Endothelial cell (in vitro differentiated cells): ENCODE measurements at regions not wholly inside any gene's neighbourhood (a gene's known extent, or its start where the extent isn't known, plus 50 kb on each side); places are given as distances from the start of the nearest gene placed in this dataset.
"Not testable (repeated sequence)": the region's sequence is repeated elsewhere in the genome, so short reads cannot be mapped to it uniquely, and the experiment has no call there.

Experiments
- DNase-seq: peaks from one replicate; pipeline ENCODE4 v3.0.0; 2021; ENCODE audit warnings: low spot score
- H3K27ac Mint-ChIP-seq: one replicate; pipeline ENCODE4 v1.8.0; 2021; ENCODE audit warnings: mixed read lengths, inconsistent platforms; ENCODE audit not compliant: unreplicated experiment
- H3K27me3 Mint-ChIP-seq: one replicate; pipeline ENCODE4 v1.8.0; 2021; ENCODE audit warnings: mild to moderate bottlenecking, moderate library complexity, mixed read lengths, inconsistent platforms; ENCODE audit not compliant: unreplicated experiment
- H3K36me3 Mint-ChIP-seq: one replicate; pipeline ENCODE4 v1.8.0; 2021; ENCODE audit warnings: mild to moderate bottlenecking, low read depth, mixed read lengths, inconsistent platforms; ENCODE audit not compliant: unreplicated experiment
- H3K4me1 Mint-ChIP-seq: one replicate; pipeline ENCODE4 v1.8.0; 2021; ENCODE audit warnings: mild to moderate bottlenecking, mixed read lengths, inconsistent platforms; ENCODE audit not compliant: unreplicated experiment
- H3K4me3 Mint-ChIP-seq: one replicate; pipeline ENCODE4 v1.8.0; 2021; ENCODE audit warnings: mild to moderate bottlenecking, mixed read lengths, inconsistent platforms; ENCODE audit not compliant: unreplicated experiment
- H3K9me3 Mint-ChIP-seq: one replicate; pipeline ENCODE4 v1.8.0; 2021; ENCODE audit warnings: mixed read lengths, inconsistent platforms; ENCODE audit not compliant: unreplicated experiment
- TF ChIP-seq, protein P1 (sequence below): fragments of 200-600 bp; sonication (generic); IDR thresholded peaks from one replicate; pipeline ENCODE4 v1.5.0; 2021; ENCODE audit warnings: antibody characterized with exemption; ENCODE audit not compliant: unreplicated experiment

DNA sequence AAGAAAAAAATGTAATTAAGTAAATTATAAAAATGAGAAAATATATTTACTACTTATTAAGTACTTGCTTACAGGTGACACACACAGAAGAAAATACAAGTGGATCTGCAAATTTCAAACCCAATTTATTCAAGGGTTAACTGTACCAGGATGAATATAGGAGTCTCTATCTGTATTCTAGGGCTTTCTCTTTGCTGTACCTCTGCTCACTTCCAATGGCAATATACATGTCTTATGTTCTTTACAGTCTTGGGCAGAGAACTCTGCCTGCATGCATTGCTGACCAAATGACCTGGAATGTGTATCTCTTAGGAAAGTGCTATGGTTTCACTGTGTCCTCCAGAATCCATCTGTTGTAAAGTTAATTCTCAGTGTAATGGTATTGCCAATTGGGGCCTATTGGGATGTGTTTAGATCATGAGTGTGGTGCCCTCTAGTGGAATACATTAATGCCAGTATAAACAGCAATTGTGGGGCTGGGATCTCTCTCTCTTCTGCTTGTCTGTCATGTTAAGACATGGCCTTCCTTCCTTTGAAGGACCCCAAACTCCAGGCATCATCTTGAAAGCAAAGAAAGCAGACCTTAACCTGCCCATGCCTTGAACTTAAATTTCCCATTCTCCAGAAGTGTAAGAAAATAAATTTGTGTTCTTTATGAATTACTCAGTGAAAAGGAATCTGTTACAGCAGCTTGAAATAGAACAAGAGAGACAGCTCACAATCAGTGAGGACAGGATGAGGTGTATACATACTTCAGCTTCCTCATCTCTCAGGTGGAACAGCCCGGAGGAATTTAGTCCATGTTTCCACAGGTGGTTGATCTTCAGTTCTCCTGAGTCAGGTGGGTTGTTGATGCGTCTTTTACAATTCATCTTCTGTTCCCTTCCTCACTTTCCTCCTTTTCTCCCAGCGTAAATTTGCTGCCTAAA lies 356.9 kb downstream of the RPIA start:
- H3K36me3 Mint-ChIP-seq, H3K27me3 Mint-ChIP-seq, H3K4me3 Mint-ChIP-seq, H3K27ac Mint-ChIP-seq, H3K4me1 Mint-ChIP-seq, H3K9me3 Mint-ChIP-seq: not testable (repeated sequence)
- TF ChIP-seq, protein P1, sequence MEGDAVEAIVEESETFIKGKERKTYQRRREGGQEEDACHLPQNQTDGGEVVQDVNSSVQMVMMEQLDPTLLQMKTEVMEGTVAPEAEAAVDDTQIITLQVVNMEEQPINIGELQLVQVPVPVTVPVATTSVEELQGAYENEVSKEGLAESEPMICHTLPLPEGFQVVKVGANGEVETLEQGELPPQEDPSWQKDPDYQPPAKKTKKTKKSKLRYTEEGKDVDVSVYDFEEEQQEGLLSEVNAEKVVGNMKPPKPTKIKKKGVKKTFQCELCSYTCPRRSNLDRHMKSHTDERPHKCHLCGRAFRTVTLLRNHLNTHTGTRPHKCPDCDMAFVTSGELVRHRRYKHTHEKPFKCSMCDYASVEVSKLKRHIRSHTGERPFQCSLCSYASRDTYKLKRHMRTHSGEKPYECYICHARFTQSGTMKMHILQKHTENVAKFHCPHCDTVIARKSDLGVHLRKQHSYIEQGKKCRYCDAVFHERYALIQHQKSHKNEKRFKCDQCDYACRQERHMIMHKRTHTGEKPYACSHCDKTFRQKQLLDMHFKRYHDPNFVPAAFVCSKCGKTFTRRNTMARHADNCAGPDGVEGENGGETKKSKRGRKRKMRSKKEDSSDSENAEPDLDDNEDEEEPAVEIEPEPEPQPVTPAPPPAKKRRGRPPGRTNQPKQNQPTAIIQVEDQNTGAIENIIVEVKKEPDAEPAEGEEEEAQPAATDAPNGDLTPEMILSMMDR = peak; percentile 56
- peak; percentile 27 for DNase-seq

DNA sequence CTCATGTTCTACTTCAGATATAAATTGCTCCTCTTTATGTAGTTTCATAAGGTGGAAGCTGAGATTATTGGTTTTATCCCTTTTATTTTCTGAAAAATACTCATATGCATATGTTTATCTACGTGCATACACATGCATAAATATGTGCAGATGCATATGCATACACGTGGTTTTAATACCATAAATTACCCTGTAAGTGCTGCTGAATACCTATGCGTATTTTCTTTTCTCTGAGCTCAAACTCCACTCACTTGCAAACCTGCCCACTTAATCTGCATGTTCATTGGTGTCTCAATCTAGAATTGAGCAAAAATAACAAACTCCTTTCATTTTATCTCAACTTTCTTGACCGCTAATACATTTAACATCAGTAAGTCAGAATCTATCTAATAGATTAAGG lies 367.1 kb downstream of the RPIA start:
- H3K4me3 Mint-ChIP-seq, H3K27ac Mint-ChIP-seq, H3K36me3 Mint-ChIP-seq, H3K4me1 Mint-ChIP-seq, H3K27me3 Mint-ChIP-seq, H3K9me3 Mint-ChIP-seq, DNase-seq: not testable (repeated sequence)

DNA sequence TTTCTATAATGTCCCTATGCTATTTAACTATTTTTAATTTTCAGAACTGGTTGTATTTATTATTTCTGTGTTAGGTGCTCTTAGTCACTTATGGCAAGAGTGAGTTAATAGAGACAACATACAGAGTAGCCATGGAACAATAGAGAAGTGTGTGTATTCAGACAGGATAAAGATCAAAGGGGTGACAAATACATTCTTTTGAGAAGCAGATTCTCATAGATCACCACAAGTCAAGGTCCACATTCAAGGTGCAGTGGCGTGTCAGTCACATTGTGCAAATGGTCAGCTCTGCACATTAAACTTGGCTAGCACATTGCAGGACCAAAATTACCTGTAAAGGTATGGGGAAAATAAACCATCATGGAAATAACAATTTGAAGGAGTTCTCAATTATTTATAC lies 369.7 kb downstream of the RPIA start:
- not testable (repeated sequence) for DNase-seq, H3K9me3 Mint-ChIP-seq, H3K4me3 Mint-ChIP-seq, H3K27me3 Mint-ChIP-seq, H3K36me3 Mint-ChIP-seq, H3K4me1 Mint-ChIP-seq, H3K27ac Mint-ChIP-seq

DNA sequence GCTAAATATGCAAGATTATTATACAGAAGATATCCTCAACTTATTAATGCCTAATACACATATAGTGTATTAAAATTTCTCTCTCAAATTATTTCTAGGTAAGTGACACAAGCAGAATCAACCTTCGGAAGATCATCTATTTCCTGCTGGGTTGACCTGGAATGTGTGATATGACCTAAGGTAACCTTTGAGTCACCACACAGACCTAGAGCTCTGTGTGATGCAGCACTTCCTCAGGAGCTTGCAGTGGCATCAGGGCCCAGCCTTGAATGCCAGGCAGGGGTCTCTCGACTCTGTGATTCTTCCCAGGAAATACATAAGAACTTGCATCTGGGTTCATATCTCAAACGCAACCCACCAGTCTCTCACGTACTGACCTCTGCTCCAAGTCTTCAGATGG lies 385.3 kb downstream of the RPIA start:
- H3K4me1 Mint-ChIP-seq, H3K36me3 Mint-ChIP-seq, H3K27ac Mint-ChIP-seq, DNase-seq, H3K4me3 Mint-ChIP-seq, H3K27me3 Mint-ChIP-seq, H3K9me3 Mint-ChIP-seq: not testable (repeated sequence)

DNA sequence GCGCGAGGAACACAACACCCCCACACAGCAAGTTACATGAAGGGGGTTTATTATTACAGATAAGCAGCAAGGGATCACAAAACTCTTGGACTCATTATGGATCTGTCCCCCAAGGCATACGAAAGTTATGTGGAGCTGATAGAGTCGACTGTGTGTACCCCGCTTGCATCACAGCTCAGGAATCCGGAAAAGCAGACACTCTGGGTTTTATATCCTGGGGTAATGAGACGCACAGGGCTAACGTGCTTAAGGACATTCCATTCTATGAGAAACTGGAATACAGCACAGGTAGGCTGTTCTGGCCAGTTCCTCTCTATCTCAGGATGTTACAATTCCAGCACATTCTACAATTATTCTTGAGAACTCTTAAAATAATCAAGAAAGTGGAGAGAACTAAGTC lies 401.4 kb downstream of the RPIA start:
- not testable (repeated sequence) for H3K27me3 Mint-ChIP-seq, H3K9me3 Mint-ChIP-seq, H3K27ac Mint-ChIP-seq, H3K4me1 Mint-ChIP-seq, H3K36me3 Mint-ChIP-seq, H3K4me3 Mint-ChIP-seq, DNase-seq

DNA sequence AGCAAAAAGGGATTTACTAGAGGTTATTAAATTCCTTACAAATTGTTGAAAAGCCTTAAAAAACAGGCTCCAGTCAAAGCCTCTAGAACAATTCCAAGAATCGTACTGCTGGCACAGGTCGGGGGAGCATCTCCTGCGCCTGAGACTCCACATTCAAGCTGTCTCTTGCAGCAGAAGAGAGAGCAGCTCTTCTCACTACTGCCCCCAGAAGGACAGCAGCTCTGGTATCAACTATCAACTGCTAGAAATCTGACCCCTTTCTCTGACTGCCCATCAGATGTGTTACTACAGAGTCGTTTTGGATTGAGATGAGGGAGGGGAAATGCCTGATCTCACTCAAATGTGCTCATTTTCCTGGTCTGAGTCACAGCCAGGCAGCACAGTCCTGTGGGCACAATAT lies 403.6 kb downstream of the RPIA start:
- H3K36me3 Mint-ChIP-seq, H3K4me3 Mint-ChIP-seq, H3K4me1 Mint-ChIP-seq, H3K27me3 Mint-ChIP-seq, H3K9me3 Mint-ChIP-seq, H3K27ac Mint-ChIP-seq: not testable (repeated sequence)
- DNase-seq = peak; percentile 20

DNA sequence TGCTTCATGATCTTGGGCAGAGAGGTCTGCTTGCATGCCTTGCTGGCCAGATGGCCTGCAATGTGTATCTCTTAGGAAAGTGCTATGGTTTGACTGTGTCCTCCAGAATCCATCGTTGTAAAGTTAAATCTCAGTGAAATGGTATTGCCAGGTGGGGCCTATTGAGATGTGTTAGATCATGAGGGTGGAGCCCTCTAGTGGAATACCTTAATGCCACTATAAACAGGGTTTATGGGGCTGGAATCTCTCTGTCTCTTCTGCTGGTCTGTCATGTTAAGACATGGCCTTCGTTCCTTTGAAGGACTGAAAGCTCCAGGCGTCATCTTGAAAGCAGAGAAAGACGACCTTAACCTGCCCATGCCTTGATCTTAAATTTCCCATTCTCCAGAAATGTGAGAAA lies 411.1 kb downstream of the RPIA start:
- H3K4me3 Mint-ChIP-seq, H3K9me3 Mint-ChIP-seq, DNase-seq, H3K27me3 Mint-ChIP-seq, H3K36me3 Mint-ChIP-seq, H3K27ac Mint-ChIP-seq, H3K4me1 Mint-ChIP-seq: not testable (repeated sequence)

DNA sequence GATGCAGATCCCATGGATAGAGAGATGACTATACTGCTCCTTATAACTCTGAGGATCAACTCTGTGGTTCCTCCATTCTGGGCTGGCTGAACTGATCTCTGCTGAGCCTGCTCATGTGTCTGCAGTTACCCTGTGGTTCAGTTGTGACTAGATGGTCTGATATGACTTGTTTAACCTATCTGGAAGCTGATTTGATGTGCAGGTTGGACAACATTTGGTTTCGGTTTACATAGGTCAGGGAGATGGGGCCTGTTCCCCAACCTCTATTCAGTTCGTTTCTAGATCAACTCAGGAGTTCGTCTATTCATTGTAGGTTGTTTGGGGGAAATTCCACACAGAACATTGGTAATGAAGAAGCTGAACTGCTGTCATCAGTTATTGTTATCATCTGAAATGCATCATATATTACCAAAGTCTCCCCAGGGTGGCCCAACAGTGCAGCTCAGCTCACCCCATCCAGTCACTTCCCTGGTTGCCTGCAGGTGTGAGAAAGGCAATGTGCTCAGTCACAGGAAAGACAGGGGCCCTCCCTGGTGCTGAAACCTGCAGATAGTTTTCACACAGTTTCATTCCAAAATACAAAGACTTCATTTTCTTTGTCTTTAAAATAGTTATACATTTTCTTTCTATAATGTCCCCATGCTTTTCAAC lies 415.0 kb downstream of the RPIA start:
- H3K9me3 Mint-ChIP-seq = not testable (repeated sequence)

More for the DNA sequence above, 415.0 kb downstream of the RPIA start:
- H3K4me3 Mint-ChIP-seq, DNase-seq, H3K27ac Mint-ChIP-seq, H3K36me3 Mint-ChIP-seq, H3K4me1 Mint-ChIP-seq, H3K27me3 Mint-ChIP-seq: not testable (repeated sequence)
